ENCODE measurements at regions not wholly inside any gene's neighbourhood (a gene's known extent, or its start where the extent isn't known, plus 50 kb on each side); places are given as distances from the start of the nearest gene placed in this dataset.

DNA sequence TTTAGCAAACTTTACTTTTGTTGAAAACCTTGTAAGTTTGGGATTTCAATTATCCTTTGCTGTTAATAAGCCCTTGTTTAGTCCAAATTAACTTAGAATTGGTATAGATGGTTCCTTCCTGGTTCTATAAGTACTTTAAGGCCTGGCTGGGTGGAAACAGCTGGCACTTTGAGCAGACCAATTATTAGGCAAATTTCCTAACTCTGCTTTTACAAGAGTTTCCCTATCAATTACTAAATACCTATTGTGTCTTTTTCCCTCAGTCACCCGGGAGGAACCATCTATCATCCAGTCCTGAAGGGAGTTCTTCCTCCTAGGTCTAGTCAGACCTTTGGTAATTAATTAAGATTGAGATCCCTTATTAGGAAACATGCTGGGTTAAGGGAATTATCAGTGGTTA is 138.0 kb downstream of the SLC38A6 start:
- no peak overlapping the region for H3K4me3 ChIP-seq (ENCODE audit: low read depth, low read length)
- no peak for DNase-seq (ENCODE audit: low read depth)
- TF ChIP-seq, protein P1, sequence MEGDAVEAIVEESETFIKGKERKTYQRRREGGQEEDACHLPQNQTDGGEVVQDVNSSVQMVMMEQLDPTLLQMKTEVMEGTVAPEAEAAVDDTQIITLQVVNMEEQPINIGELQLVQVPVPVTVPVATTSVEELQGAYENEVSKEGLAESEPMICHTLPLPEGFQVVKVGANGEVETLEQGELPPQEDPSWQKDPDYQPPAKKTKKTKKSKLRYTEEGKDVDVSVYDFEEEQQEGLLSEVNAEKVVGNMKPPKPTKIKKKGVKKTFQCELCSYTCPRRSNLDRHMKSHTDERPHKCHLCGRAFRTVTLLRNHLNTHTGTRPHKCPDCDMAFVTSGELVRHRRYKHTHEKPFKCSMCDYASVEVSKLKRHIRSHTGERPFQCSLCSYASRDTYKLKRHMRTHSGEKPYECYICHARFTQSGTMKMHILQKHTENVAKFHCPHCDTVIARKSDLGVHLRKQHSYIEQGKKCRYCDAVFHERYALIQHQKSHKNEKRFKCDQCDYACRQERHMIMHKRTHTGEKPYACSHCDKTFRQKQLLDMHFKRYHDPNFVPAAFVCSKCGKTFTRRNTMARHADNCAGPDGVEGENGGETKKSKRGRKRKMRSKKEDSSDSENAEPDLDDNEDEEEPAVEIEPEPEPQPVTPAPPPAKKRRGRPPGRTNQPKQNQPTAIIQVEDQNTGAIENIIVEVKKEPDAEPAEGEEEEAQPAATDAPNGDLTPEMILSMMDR (conservative IDR thresholded peaks at IDR 0.05; ENCODE audit: low read depth, low read length) = no peak

DNA sequence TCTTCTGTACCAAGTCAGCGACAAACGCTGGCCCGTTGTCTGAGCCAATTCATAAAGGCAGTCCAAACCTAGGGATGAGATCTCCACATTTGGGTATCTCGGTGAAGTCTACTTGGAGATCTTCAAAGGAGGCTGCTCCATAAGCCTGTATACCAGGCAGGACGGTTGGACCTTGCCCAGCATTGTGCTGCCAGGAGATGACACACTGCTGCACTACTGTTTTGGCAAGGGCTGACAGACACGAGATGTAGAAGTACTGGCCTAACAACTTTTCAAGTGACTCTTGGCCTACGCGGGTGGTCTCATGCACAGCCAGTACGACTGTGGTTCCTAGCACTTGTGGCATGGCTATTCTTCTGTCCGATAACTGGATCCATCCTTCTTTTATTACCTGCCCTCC is 135.3 kb downstream of the SLC38A6 start:
- TF ChIP-seq, protein P1 (conservative IDR thresholded peaks at IDR 0.05; ENCODE audit: low read depth, low read length) = no peak
- no peak overlapping the region for H3K4me3 ChIP-seq (ENCODE audit: low read depth, low read length)
- DNase-seq (ENCODE audit: low read depth) = no peak

DNA sequence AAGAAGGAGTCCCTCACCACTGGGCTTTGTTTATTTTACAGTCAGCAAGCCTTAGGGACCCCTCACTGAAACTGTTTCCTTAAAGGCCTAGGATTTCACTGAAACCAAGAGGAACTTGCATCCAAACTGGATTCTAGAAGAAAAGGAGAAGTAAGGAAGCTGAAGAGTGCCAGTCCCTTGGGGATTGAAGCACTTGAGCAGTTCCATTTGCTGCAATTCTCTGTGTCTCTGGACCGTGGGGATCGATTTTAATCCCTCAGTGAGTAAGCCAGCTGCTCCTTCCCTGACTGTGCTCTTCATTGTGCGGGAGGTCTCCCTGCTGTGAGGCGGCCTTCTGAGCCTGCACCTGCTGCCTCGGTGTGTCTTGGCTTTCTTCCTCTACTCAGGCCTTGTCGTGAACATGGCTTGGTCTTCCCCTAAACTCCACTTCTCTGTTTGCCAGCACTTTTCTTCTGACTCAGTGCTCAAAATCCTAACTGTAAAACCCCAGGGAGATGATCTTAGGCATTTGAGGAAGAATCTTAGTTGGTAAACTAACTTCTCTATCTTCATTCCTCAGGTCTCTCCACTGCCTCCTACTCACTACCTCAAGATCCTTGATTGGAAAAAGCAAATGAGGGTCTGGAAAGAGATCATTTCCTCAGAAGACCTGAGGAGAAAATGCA is 132.6 kb downstream of the SLC38A6 start:
- no peak for DNase-seq (ENCODE audit: low read depth)
- TF ChIP-seq, protein P1 (conservative IDR thresholded peaks at IDR 0.05; ENCODE audit: low read depth, low read length) = no peak
- H3K4me3 ChIP-seq (ENCODE audit: low read depth, low read length) = no peak overlapping the region

DNA sequence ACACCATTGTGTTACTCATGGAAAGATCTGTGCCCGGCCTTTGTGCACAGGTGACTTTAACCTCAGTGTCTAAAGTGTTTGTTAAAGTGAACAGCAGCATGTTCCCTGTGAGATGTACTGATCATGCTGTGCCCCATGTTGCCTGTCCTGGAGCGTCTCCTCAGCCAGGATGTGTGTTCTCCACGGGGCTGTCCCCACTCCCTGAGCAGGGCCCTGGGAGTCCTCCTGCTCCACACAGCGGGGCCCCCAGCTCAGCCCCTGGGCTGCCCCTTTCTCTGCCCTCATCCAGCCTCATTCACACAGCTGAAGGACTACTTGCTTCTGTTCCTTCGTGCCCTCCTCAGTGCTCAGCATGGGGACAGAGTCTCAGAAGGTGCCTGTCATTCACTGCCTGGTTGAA is 131.5 kb downstream of the SLC38A6 start:
- DNase-seq (ENCODE audit: low read depth) = no peak
- H3K4me3 ChIP-seq (ENCODE audit: low read depth, low read length) = no peak overlapping the region
- TF ChIP-seq, protein P1 (conservative IDR thresholded peaks at IDR 0.05; ENCODE audit: low read depth, low read length) = no peak

DNA sequence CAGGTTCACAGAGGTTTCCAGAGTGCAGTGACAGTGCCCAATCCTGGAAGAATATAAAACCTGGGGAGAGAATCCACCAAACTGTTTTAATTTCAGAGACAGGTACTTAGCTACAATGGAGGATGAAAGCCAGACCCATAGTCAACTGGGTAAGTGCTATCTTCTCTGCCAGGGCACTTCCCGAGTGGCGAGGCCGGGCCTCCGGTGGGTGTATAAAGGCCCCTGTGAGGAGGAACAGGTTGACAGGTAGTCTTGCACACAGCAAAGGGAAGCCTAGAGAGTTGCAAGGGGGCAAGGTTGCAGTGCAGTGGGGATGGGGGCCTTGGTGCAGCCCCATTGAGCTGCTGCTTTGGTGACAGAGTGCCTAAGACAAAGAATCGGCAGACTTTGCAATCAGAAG is 130.7 kb downstream of the SLC38A6 start:
- H3K4me3 ChIP-seq (ENCODE audit: low read depth, low read length) = no peak overlapping the region
- DNase-seq (ENCODE audit: low read depth) = no peak
- TF ChIP-seq, protein P1 (conservative IDR thresholded peaks at IDR 0.05; ENCODE audit: low read depth, low read length) = no peak

DNA sequence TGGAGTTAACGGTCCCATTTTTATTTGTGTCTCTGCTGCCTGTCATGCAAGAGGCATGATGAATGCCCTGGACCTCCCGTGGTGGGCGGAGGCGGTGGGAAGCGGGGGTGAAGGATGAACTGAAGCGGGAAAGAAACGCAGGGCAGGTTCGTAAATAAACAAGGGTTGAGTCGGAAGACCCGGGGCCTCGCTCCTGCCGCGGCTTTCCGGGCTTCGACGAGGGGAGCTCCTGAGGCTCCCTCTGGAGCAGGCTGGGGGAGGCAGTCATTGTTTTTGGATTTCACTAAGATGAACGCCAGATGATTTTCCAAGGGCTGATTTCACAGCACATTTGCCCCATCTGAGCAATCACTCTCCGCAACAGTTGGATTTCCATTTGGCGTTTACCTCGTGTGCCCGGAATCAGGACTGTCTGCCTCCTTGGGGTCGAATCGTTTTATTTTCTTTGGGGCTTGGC is 130.2 kb downstream of the SLC38A6 start:
- TF ChIP-seq, protein P1 (conservative IDR thresholded peaks at IDR 0.05; ENCODE audit: low read depth, low read length) = no peak
- no peak overlapping the region for H3K4me3 ChIP-seq (ENCODE audit: low read depth, low read length)
- DNase-seq (ENCODE audit: low read depth) = no peak
